H1 (cell line): ENCODE measurements at regions not wholly inside any gene's neighbourhood (a gene's known extent, or its start where the extent isn't known, plus 50 kb on each side); places are given as distances from the start of the nearest gene placed in this dataset.
"Not testable (repeated sequence)": the region's sequence is repeated elsewhere in the genome, so short reads cannot be mapped to it uniquely, and the experiment has no call there.

Source experiments
- CTCF ChIA-PET: fragments of 300-600 bp; sonication (Branson Sonifier 250); formaldehyde crosslinking; loops from one replicate; lab custom pipeline; 2021; ENCODE audit not compliant: partially characterized antibody; lab: Charles Lee
- POLR2A ChIA-PET: fragments of 300-600 bp; sonication (Branson Sonifier 250); formaldehyde crosslinking; loops from one replicate; lab custom pipeline; 2021; ENCODE audit warnings: inconsistent platforms; ENCODE audit not compliant: partially characterized antibody; lab: Charles Lee
- DNase-seq, 2 experiments: peaks; one replicate each; pipeline versions ENCODE4 v3.0.0 to v3.0.0-alpha.2; 2010 to 2022; ENCODE audit warnings: low spot score in 2 of 2, low read depth in 1 of 2, mixed read lengths in 1 of 2
- FAIRE-seq: peaks from 2 replicates; lab custom pipeline; 2011; peaks lifted over from hg19 to GRCh38; lab: Jason Lieb, UNC
- H2AFZ ChIP-seq: 2 replicates; pipeline ENCODE4 v1.8.1; 2012; ENCODE audit warnings: low read length, inconsistent platforms
- H2AK5ac ChIP-seq: 2 replicates; pipeline ENCODE4 v1.6.1; 2013; ENCODE audit warnings: low read depth, low read length
- H2BK120ac ChIP-seq: replicated peaks from 2 replicates; pipeline ENCODE3; 2013; ENCODE audit warnings: low read depth, low read length, inconsistent platforms
- H2BK12ac ChIP-seq: 2 replicates; pipeline ENCODE4 v1.6.1; 2013; ENCODE audit warnings: low read depth, low read length
- H2BK15ac ChIP-seq: 2 replicates; pipeline ENCODE4 v1.6.1; 2013; ENCODE audit warnings: low read length
- H2BK20ac ChIP-seq: 2 replicates; pipeline ENCODE4 v1.6.1; 2013; ENCODE audit warnings: low read length
- H2BK5ac ChIP-seq: 2 replicates; pipeline ENCODE4 v1.6.1; 2013; ENCODE audit warnings: low read depth, low read length
- H3K14ac ChIP-seq: 2 replicates; pipeline ENCODE4 v1.6.1; 2013; ENCODE audit warnings: inconsistent platforms; ENCODE audit not compliant: insufficient read length
- H3K18ac ChIP-seq: 2 replicates; pipeline ENCODE4 v1.6.1; 2013; ENCODE audit warnings: low read length; ENCODE audit errors: extremely low read depth
- H3K23ac ChIP-seq: 2 replicates; pipeline ENCODE4 v1.6.1; 2013; ENCODE audit warnings: inconsistent platforms; ENCODE audit not compliant: insufficient read length
- H3K23me2 ChIP-seq: 2 replicates; pipeline ENCODE4 v1.6.1; 2013; ENCODE audit warnings: low read depth, low read length
- H3K27ac ChIP-seq: 2 replicates; pipeline ENCODE4 v1.6.1; 2011; ENCODE audit warnings: low read depth, low read length, inconsistent platforms
- H3K27me3 ChIP-seq, 4 experiments: replicated peaks in 1 of 4; 1 replicate in 1 of 4; 2 replicates in 3 of 4; pipeline versions ENCODE4 v1.6.1 to v1.8.1; 2011 to 2013; ENCODE audit warnings: low read length in 3 of 4, mild to moderate bottlenecking in 3 of 4, inconsistent platforms in 2 of 4, mixed read lengths in 2 of 4, moderate library complexity in 1 of 4; ENCODE audit not compliant: control insufficient read depth in 3 of 4, insufficient read depth in 3 of 4; ENCODE audit errors: extremely low read depth in 1 of 4
- H3K36me3 ChIP-seq, 4 experiments: 2 replicates each; pipeline versions ENCODE4 v1.6.1 to v1.8.1; 2011 to 2013; ENCODE audit warnings: mild to moderate bottlenecking in 4 of 4, low read length in 3 of 4, moderate library complexity in 2 of 4, control low read depth in 1 of 4, inconsistent platforms in 1 of 4; ENCODE audit not compliant: insufficient read depth in 4 of 4, control insufficient read depth in 2 of 4
- H3K4ac ChIP-seq: replicated peaks from 2 replicates; pipeline ENCODE3; 2013; ENCODE audit warnings: low read length, low read depth, mixed read lengths, inconsistent platforms; ENCODE audit not compliant: insufficient read length
- H3K4me1 ChIP-seq, 4 experiments: replicated peaks in 1 of 4; 1 replicate in 1 of 4; 2 replicates in 3 of 4; pipeline versions ENCODE4 v1.6.1 to v1.8.1; 2011 to 2013; ENCODE audit warnings: low read length in 3 of 4, inconsistent platforms in 2 of 4, mixed read lengths in 1 of 4; ENCODE audit not compliant: insufficient read depth in 4 of 4, control insufficient read depth in 3 of 4
- H3K4me2 ChIP-seq, 2 experiments: 2 replicates each; pipeline versions ENCODE4 v1.6.1 to v1.8.1; 2011 to 2013; ENCODE audit warnings: low read depth in 2 of 2, low read length in 2 of 2, control low read depth in 1 of 2, inconsistent platforms in 1 of 2, mild to moderate bottlenecking in 1 of 2; ENCODE audit not compliant: insufficient read depth in 1 of 2
- H3K4me3 ChIP-seq, 4 experiments: fragments of 200-600, 300-600 bp in 1 of 4; sonication (generic), shearing (Covaris generic), sonication (Bioruptor Twin) in 1 of 4; 2 replicates each; pipeline versions ENCODE4 v1.5.1 to v1.8.1; 2011 to 2016; ENCODE audit warnings: low read length in 4 of 4, low read depth in 3 of 4, control low read depth in 2 of 4, inconsistent platforms in 2 of 4, mild to moderate bottlenecking in 2 of 4, mixed read lengths in 1 of 4, moderate library complexity in 1 of 4; ENCODE audit not compliant: insufficient read depth in 2 of 4; ENCODE audit errors: extremely low read depth in 1 of 4
- H3K56ac ChIP-seq: replicated peaks from 2 replicates; pipeline ENCODE3; 2013; ENCODE audit warnings: low read depth, mild to moderate bottlenecking, mixed read lengths, low read length, inconsistent platforms; ENCODE audit not compliant: insufficient read length
- H3K79me1 ChIP-seq: 2 replicates; pipeline ENCODE4 v1.6.1; 2013; ENCODE audit warnings: low read depth, low read length, control low read depth
- H3K79me2 ChIP-seq, 2 experiments: 2 replicates each; pipeline versions ENCODE4 v1.6.1 to v1.8.1; 2012 to 2013; ENCODE audit warnings: low read length in 2 of 2, mild to moderate bottlenecking in 2 of 2, inconsistent platforms in 1 of 2; ENCODE audit not compliant: insufficient read depth in 2 of 2, control insufficient read depth in 1 of 2
- H3K9ac ChIP-seq, 4 experiments: replicated peaks in 1 of 4; 1 replicate in 1 of 4; 2 replicates in 3 of 4; pipeline versions ENCODE4 v1.6.1 to v1.8.1; 2011 to 2013; ENCODE audit warnings: low read depth in 3 of 4, low read length in 3 of 4, control low read depth in 2 of 4, mild to moderate bottlenecking in 2 of 4, moderate library complexity in 2 of 4, inconsistent platforms in 1 of 4; ENCODE audit errors: extremely low read depth in 1 of 4
- H3K9me3 ChIP-seq, 2 experiments: 2 replicates each; pipeline versions ENCODE4 v1.6.1 to v1.8.1; 2012 to 2013; ENCODE audit warnings: mild to moderate bottlenecking in 2 of 2, moderate library complexity in 2 of 2, control low read depth in 1 of 2, inconsistent platforms in 1 of 2, low read depth in 1 of 2, low read length in 1 of 2, mixed read lengths in 1 of 2; ENCODE audit not compliant: insufficient read depth in 2 of 2
- H4K20me1 ChIP-seq, 2 experiments: replicated peaks in 1 of 2; 2 replicates each; pipeline versions ENCODE3 to v1.8.1; 2011 to 2013; ENCODE audit warnings: inconsistent platforms in 2 of 2, low read length in 2 of 2, mild to moderate bottlenecking in 1 of 2; ENCODE audit not compliant: insufficient read depth in 2 of 2, control insufficient read depth in 1 of 2
- H4K5ac ChIP-seq: 2 replicates; pipeline ENCODE4 v1.6.1; 2013; ENCODE audit warnings: low read length, low read depth, mixed read lengths, inconsistent platforms; ENCODE audit not compliant: insufficient read length
- H4K8ac ChIP-seq: 2 replicates; pipeline ENCODE4 v1.8.0; 2013; ENCODE audit warnings: mild to moderate bottlenecking, moderate library complexity, low read length, inconsistent platforms; ENCODE audit not compliant: insufficient read depth; ENCODE audit errors: extremely low read depth
- H4K91ac ChIP-seq: replicated peaks from 2 replicates; pipeline ENCODE3; 2013; ENCODE audit warnings: low read length, mixed read lengths, inconsistent platforms; ENCODE audit not compliant: insufficient read length
- WGBS, 2 experiments: shearing (Covaris generic) in 1 of 2; methylation state at CpG; one replicate each; pipeline versions ENCODE4 v1.1.6 to v1.1.7; 2013 to 2015; ENCODE audit warnings: low lambda C conversion rate in 2 of 2, mixed read lengths in 2 of 2, inconsistent platforms in 1 of 2, low coverage in 1 of 2, missing lambda C conversion rate in 1 of 2; ENCODE audit not compliant: insufficient replicate concordance in 2 of 2, insufficient coverage in 1 of 2, insufficient read length in 1 of 2; ENCODE audit errors: extremely low coverage in 1 of 2, missing lambda C conversion rate in 1 of 2; 5-methylcytosine and 5-hydroxymethylcytosine counted together

- H3K27ac ChIP-seq, H2BK120ac ChIP-seq, H3K23me2 ChIP-seq, H3K4me2 ChIP-seq, H4K91ac ChIP-seq, H2BK15ac ChIP-seq, H3K56ac ChIP-seq, H3K14ac ChIP-seq, H2BK12ac ChIP-seq, H2BK20ac ChIP-seq, FAIRE-seq, H3K9ac ChIP-seq, H3K79me2 ChIP-seq, H3K23ac ChIP-seq, H3K4me1 ChIP-seq, DNase-seq, H4K20me1 ChIP-seq, POLR2A ChIA-PET, H2AK5ac ChIP-seq, H3K36me3 ChIP-seq, H3K27me3 ChIP-seq, H2BK5ac ChIP-seq, H3K4ac ChIP-seq, CTCF ChIA-PET, H2AFZ ChIP-seq, H4K5ac ChIP-seq, H4K8ac ChIP-seq, H3K4me3 ChIP-seq, H3K79me1 ChIP-seq, H3K18ac ChIP-seq: not testable (repeated sequence)
- 97% methylated on average over 3 of the region's 3 CpGs; no CpG with 5 or more reads in 1 of the 2 experiments for WGBS, 2 experiments
- peaks cover 13 to 20% of the 10 kb centered on the region in 2 experiments for H3K9me3 ChIP-seq
Observed at GRCh38 chr1:83051053-83051452, 947.9 kb downstream of the TTLL7 start.
